D721Med (cell line): ENCODE measurements at regions not wholly inside any gene's neighbourhood (a gene's known extent, or its start where the extent isn't known, plus 50 kb on each side); places are given as distances from the start of the nearest gene placed in this dataset.

Experiments used
- DNase-seq: peaks from one replicate; pipeline ENCODE4 v3.0.0; 2011; ENCODE audit warnings: low spot score; ENCODE audit not compliant: insufficient read length
- FAIRE-seq: peaks from 2 replicates; lab custom pipeline; 2011; peaks lifted over from hg19 to GRCh38; lab: Jason Lieb, UNC
- CTCF ChIP-seq: IDR thresholded peaks from 2 replicates; pipeline ENCODE4 v1.5.1; 2012; ENCODE audit warnings: mild to moderate bottlenecking, control low read depth; ENCODE audit not compliant: insufficient read depth; ENCODE audit errors: missing control alignments

- FAIRE-seq (no peak), DNase-seq (no peak)
- TF ChIP-seq CTCF: no peak
Measured at GRCh38 chr2:158049129-158049855, 52.4 kb upstream of the UPP2 start.

DNA sequence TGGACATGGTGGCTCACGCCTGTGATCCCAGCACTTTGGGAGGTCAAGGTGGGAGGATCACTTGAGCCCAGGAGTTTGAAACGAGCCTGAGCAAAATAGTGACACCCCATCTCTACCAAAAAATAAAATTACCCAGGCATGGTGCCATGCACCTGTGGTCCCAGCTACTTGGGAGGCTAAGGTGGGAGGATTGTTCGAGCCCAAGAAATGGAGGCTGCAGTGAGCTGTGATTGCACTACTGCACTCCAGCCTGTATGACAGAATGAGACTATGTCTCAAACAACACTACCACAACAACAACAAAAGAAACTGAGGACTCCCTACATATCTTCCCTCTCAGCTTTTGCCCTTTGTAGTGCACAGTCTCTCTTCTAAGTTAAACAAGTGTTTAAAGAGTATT, 53.3 kb upstream of the UPP2 start:
- no peak for FAIRE-seq
- TF ChIP-seq CTCF: no peak

GRCh38 chr2:158047156-158047611, 54.5 kb upstream of the UPP2 start:
- FAIRE-seq: no peak
- no peak for TF ChIP-seq CTCF
- no peak for DNase-seq

More for the DNA sequence above, 53.3 kb upstream of the UPP2 start:
- no peak for DNase-seq

- FAIRE-seq: no peak
- no peak for DNase-seq
- TF ChIP-seq CTCF: no peak
Measured at GRCh38 chr2:158046121-158046880, 55.4 kb upstream of the UPP2 start.

GRCh38 chr2:158045362-158045761, 56.3 kb upstream of the UPP2 start:
- FAIRE-seq (no peak), DNase-seq (no peak)
- TF ChIP-seq CTCF: peak; percentile 1

DNA sequence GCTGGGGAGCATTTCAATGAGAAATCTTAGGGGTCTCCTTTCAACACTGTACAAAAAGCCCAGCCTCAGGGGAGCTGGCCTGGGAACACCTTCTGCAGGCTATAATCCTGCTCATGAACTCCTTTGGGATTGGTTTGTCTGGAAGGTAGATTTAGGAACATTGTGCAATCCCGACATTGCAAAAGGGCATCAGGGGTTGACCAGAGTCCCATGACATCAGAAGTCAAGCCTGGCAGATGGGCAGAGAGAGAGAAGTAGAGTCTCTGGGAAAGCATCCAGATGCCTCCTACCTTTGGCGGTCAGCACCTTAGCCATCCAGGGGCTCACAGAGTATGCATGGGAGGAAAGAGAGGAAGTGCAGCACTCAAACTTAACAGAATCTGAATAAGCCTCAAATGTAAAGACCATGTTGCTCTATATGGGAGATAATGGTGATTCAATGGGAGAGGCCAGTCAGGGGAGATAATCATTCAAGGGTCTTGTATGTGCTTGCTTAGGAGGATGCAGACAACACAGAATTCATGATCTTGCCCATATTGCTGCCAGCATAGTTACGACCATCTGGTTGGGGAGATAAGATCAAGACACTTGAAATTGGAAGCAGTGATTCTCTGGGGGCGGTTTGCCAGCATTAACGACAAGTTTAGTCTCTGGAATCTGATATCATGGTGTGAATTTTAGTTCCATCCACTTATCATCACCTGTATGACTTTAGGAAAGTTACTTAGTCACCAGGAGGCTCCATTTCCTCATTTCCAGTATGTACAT, 58.3 kb upstream of the UPP2 start:
- FAIRE-seq: no peak
- no peak for DNase-seq

More for the DNA sequence above, 58.3 kb upstream of the UPP2 start:
- no peak for TF ChIP-seq CTCF
